IPS-20b (cell line): ENCODE measurements at regions not wholly inside any gene's neighbourhood (a gene's known extent, or its start where the extent isn't known, plus 50 kb on each side); places are given as distances from the start of the nearest gene placed in this dataset.

Experiments
- H3K27ac ChIP-seq: one replicate; pipeline ENCODE4 v1.5.1; 2013; ENCODE audit warnings: low read length
- H3K27me3 ChIP-seq: 2 replicates; pipeline ENCODE4 v1.6.1; 2013; ENCODE audit warnings: mild to moderate bottlenecking, low read length, inconsistent platforms; ENCODE audit not compliant: insufficient read depth
- H3K36me3 ChIP-seq: 2 replicates; pipeline ENCODE4 v1.6.1; 2013; ENCODE audit warnings: low read depth, mild to moderate bottlenecking, inconsistent platforms, low read length, moderate library complexity; ENCODE audit not compliant: insufficient read depth
- H3K4me1 ChIP-seq: 2 replicates; pipeline ENCODE4 v1.6.1; 2013; ENCODE audit warnings: mild to moderate bottlenecking, control low read depth, inconsistent platforms, low read length, moderate library complexity; ENCODE audit not compliant: insufficient read depth
- H3K4me3 ChIP-seq: 2 replicates; pipeline ENCODE4 v1.5.1; 2013; ENCODE audit warnings: mild to moderate bottlenecking, low read length, inconsistent platforms
- H3K9ac ChIP-seq: 2 replicates; pipeline ENCODE4 v1.6.1; 2013; ENCODE audit warnings: low read depth, mild to moderate bottlenecking, inconsistent platforms, low read length, moderate library complexity
- H3K9me3 ChIP-seq: 2 replicates; pipeline ENCODE4 v1.6.1; 2013; ENCODE audit warnings: mild to moderate bottlenecking, low read depth, low read length, inconsistent platforms; ENCODE audit not compliant: insufficient read depth

DNA sequence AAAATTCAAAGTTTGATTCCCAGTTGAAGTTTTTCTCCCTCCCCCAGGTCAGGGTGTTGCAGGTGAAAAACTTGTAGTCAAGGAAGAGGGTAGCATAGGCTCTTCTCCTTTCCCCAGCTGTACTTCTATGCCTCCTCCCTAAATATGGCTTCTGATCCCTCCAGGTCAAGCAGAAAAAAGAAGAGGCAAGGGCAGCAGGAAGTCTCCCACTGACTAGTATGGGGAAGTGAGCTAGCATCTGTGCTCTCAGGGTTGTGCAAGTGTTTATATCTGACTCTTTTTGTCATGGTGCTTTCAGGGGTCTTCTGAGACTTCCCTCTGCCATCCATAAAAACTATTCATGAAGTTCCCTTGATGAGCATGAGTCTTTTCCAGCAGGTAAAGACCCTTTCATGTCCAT, 76.0 kb downstream of the ATPSCKMT start:
- Histone ChIP-seq H3K9me3 (no peaks in the 10 kb centered on the region), H3K36me3 (no peaks in the 10 kb centered on the region), H3K27ac (no peak overlapping the region), H3K9ac (no peak overlapping the region), H3K27me3 (no peaks in the 10 kb centered on the region), H3K4me1 (no peaks in the 10 kb centered on the region), H3K4me3 (no peak overlapping the region)

DNA sequence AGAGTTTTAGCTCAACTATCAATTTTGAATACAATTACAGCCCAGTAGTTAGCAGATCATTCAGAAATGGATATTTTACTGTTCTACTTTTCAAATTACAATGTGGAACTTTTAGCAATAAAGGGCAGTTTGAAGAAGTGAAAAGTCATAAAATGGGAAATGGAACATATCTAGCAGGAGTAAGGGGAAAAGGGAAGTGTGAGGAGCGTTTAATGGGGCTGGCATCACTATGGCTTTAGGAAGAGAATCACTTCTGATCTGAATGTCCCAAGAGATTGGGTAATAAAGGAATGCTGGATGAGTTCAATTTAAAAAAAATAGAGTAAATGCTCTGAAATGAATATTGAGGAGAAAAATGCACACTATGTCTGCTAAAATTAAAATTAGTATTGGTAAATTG, 77.4 kb downstream of the ATPSCKMT start:
- Histone ChIP-seq H3K36me3 (no peaks in the 10 kb centered on the region), H3K27me3 (no peaks in the 10 kb centered on the region), H3K9me3 (no peaks in the 10 kb centered on the region), H3K27ac (no peak overlapping the region), H3K4me3 (no peak overlapping the region), H3K4me1 (no peaks in the 10 kb centered on the region), H3K9ac (no peak overlapping the region)

DNA sequence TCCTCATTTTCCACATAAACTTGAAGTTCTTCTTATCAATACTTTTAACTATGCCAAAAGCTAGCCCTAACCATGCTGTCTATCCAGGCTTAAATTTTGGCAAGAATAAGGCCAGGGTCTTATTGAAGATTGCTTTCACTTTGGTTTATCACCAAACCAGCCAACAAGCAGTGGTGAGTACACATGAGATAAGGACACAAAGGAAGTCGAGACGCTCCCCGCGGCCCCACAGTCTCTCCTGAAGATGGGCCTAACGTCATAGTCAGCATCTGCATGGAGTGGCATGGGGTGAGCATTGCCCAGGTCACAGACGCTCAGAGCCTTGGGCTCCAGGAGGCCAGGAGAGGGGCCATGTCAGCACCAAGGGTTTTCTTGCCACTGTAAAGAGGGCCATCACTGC, 80.3 kb downstream of the ATPSCKMT start:
- Histone ChIP-seq H3K4me1 (no peaks in the 10 kb centered on the region), H3K9ac (no peak overlapping the region), H3K9me3 (no peaks in the 10 kb centered on the region; the same call in 1 of the 2 replicates), H3K27me3 (no peaks in the 10 kb centered on the region), H3K27ac (no peak overlapping the region), H3K36me3 (no peaks in the 10 kb centered on the region), H3K4me3 (no peak overlapping the region)

DNA sequence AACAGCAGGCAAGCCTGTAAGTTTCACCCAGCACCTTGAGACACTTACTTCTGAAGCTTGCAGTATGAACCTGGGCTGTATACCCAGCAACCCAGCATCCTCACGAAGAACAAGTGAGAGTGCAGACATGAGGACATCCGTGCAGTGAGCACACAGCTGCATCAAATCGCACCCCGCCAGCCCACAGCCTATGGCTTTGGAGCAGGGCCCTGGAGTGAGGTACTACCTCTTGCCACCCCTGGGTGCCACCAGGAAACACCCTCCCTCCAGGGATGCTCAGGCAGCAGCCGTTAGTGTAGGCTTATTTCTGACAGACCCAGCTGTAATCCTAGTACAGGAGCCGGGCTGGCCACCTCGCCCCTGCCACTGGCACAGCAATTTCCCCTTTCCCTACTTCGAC, 81.4 kb downstream of the ATPSCKMT start:
- Histone ChIP-seq H3K4me1 (no peaks in the 10 kb centered on the region), H3K4me3 (no peak overlapping the region), H3K27ac (no peak overlapping the region), H3K27me3 (no peaks in the 10 kb centered on the region), H3K36me3 (no peaks in the 10 kb centered on the region), H3K9ac (no peak overlapping the region), H3K9me3 (no peaks in the 10 kb centered on the region; the same call in 1 of the 2 replicates)

DNA sequence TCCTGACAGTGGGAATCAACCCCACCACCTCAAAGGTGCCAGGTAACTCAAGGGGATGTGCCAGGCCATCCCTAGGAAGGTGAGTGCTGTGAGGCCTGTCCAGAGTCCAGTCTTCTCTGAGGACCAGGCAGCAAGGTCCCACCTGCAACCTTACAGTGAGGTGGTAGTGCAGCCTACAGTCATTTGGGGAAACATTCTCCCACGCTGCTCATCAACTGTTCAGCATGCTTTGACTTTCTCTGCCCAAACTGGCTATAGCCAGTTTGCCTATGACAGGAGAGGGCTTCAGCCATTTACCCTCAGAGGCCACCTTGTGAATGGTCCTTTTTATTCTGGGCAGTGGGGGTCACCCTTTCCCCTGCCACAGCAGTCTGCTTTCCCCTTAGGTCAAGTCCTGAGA, 81.9 kb downstream of the ATPSCKMT start:
- H3K4me3 ChIP-seq: no peak overlapping the region
- H3K27ac ChIP-seq: no peak overlapping the region
- H3K4me1 ChIP-seq: no peaks in the 10 kb centered on the region
- no peak overlapping the region for H3K9ac ChIP-seq
- H3K9me3 ChIP-seq: no peaks in the 10 kb centered on the region; the same call in 1 of the 2 replicates
- no peaks in the 10 kb centered on the region for H3K27me3 ChIP-seq
- H3K36me3 ChIP-seq: no peaks in the 10 kb centered on the region

DNA sequence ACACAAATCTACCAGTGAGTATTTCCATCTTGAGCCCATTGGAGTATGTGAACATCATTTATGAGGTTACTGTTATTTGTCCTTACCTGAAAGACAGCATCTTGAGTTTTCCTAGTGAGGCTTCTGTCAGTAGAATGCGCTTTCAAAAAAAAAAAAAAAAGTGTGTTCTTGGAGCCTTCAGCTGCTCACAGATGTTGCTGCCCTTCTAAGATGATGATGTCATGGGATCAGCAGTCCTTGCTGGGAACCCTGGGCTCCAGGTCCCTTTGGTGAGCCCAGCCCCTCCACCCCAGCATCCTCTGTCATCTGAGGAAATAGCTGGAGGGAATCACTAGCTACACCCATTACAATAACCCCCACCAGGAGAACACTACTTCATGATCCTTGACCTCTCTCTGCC, 83.3 kb downstream of the ATPSCKMT start:
- H3K27me3 ChIP-seq: no peaks in the 10 kb centered on the region
- no peak overlapping the region for H3K27ac ChIP-seq
- H3K9ac ChIP-seq: no peak overlapping the region
- H3K36me3 ChIP-seq: no peaks in the 10 kb centered on the region
- no peak overlapping the region for H3K4me3 ChIP-seq
- no peaks in the 10 kb centered on the region; the same call in 1 of the 2 replicates for H3K9me3 ChIP-seq
- H3K4me1 ChIP-seq: peaks cover 8% of the 10 kb centered on the region; the same call in 1 of the 2 replicates

DNA sequence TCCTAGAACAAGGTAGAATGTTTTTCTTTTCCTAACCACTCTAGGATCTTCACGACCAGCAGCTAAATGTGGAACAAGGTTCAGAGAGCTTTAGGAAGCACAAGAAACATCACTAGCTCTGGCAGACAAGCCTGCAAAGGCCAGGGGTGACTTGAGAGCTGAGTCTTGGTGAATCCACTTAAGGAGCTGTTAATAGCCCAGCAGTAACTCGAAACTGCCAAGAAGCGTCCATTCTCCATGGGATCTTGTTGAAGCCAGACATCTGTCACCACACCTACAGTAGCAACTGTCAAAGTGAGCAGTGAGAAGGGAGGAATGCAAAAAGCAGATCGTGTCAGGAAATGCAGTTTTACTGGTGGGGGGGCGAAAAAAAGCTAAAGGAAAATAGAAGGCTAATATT, 87.2 kb downstream of the ATPSCKMT start:
- Histone ChIP-seq H3K4me3 (no peak overlapping the region), H3K9me3 (no peaks in the 10 kb centered on the region; the same call in 1 of the 2 replicates), H3K9ac (no peak overlapping the region), H3K4me1 (peaks cover 22% of the 10 kb centered on the region), H3K27me3 (no peaks in the 10 kb centered on the region), H3K36me3 (no peaks in the 10 kb centered on the region), H3K27ac (no peak overlapping the region)

DNA sequence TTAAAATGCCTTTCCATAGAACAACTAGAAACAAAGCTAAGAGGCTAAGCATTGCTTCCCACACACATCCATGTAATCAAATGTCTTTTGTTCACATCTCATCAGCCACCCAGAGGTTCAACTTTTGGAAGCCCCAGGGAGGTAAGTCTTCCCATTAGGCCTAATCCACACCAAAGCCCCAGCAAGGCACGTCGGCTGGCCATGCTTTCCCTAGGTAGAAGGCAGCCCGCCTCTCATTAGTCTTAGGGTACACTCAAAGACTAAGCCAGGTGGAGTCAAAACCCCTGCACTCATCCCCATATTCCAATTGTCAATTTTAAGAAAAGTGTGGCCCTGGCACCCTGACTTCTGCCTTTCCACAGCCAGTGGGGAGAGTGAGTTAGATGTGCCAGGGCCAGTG, 87.9 kb downstream of the ATPSCKMT start:
- no peaks in the 10 kb centered on the region; the same call in 1 of the 2 replicates for H3K9me3 ChIP-seq
- no peaks in the 10 kb centered on the region for H3K27me3 ChIP-seq
- H3K4me3 ChIP-seq: no peak overlapping the region
- H3K36me3 ChIP-seq: no peaks in the 10 kb centered on the region
- no peak overlapping the region for H3K9ac ChIP-seq
- H3K4me1 ChIP-seq: peaks cover 29% of the 10 kb centered on the region
- no peak overlapping the region for H3K27ac ChIP-seq

DNA sequence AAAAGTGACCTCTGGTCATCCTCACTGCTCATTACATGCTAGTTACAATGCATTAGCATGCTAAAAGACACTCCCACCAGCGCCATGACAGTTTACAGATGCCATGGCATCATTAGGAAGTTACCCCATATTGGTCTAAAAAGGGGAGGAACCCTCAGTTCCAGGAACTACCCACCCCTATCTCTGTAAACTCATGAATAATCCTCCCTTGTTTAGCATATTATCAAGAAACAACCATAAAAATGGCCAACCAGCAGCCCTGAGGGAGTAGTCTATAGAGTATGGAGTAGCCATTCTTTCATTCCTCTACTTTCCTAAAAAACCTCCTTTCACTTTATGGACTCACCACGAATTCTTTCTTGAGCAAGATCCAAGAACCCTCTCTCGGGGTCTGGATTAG, 89.4 kb downstream of the ATPSCKMT start:
- Histone ChIP-seq H3K27ac (no peak overlapping the region), H3K27me3 (no peaks in the 10 kb centered on the region), H3K36me3 (no peaks in the 10 kb centered on the region), H3K9ac (no peak overlapping the region), H3K4me1 (peaks cover 29% of the 10 kb centered on the region), H3K9me3 (no peaks in the 10 kb centered on the region), H3K4me3 (no peak overlapping the region)

DNA sequence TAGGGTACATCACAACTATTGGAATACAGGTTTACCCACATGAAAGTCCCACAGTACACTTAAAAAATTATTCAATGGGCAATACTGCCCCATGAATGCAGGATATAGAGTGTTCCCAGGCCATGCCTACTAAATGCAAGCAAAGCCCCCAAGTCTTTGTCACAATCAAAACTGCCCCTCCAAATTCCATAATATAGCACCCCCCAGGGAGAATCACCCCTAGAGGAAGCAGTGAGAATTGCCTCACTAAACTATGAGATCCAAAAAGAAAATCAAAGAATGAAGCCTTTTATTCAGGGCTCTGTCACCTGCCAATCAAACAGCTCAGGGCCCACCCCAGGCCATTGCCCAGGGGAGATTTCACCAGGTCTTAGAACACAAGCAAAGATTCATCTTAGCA, 90.8 kb downstream of the ATPSCKMT start:
- no peak overlapping the region for H3K4me3 ChIP-seq
- no peak overlapping the region for H3K27ac ChIP-seq
- no peaks in the 10 kb centered on the region for H3K9me3 ChIP-seq
- H3K9ac ChIP-seq: no peak overlapping the region
- H3K27me3 ChIP-seq: no peaks in the 10 kb centered on the region
- H3K36me3 ChIP-seq: no peaks in the 10 kb centered on the region
- H3K4me1 ChIP-seq: peaks cover 29% of the 10 kb centered on the region

DNA sequence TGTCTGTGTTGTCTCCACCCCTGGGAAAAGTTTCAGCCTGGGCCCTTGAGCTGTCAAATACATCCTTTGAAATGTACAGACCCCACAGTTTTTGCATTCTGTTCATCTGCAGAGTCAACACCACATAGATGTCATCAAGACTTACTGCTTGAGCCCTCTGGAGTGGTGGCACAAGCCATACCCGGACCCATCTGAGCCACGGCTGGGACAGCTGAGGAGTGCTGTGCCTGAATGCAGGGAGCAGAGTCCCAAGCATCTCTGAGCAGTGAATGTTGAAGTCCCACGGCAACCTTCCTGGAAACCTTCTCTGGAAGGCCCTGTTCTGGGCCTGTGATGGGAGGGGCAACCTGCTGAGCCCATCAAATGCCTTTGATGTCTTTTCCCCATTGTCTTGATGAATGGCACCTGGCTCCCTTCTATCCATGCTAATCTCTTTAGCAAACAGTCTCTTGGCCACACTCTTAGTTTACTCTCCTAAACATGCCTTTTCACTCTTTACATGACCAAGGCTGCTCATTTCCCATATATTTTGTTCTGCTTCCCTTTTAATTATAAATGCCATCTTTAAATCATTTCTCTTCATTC, 92.5 kb downstream of the ATPSCKMT start:
- Histone ChIP-seq H3K27ac (no peak overlapping the region), H3K4me3 (peak overlapping the region; percentile 7), H3K4me1 (peaks cover 28% of the 10 kb centered on the region), H3K36me3 (no peaks in the 10 kb centered on the region), H3K27me3 (no peaks in the 10 kb centered on the region), H3K9ac (no peak overlapping the region), H3K9me3 (no peaks in the 10 kb centered on the region)

DNA sequence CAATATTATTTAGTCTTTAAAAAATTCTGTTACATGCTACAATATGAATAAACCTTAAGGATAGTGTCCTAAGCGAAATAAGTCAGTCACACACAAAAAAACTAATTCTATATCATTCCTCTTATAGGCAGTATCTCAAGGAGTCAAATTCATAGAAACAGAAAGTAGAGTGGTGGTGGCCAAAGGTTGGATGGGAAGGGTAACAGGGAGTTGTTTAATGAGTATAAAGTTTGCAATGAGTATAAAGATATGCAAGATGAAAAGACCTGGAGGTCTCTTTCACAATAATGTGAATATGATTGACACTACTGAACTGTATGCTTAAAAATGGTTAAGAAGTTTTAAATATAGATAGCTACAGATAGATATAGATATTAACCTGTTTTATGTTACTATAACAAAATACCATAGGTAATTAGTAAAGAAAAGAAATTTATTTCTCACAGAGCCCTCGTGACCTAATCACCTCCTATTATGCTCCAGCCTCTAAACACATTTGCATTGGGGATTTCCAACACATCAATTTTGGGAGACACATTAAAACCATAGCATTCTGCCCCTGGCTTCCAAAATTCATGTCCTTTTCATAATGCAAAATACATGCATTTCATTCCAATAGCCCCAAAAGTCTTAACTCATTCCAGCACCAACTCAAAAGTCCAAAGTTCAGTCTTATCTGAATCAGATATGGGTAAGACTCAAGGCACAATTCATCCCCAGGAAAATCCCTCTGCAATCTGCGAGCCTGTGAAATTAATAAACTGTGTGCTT, 93.6 kb downstream of the ATPSCKMT start:
- Histone ChIP-seq H3K27me3 (no peaks in the 10 kb centered on the region), H3K9me3 (no peaks in the 10 kb centered on the region), H3K36me3 (no peaks in the 10 kb centered on the region), H3K9ac (no peak overlapping the region), H3K4me3 (no peak overlapping the region), H3K27ac (no peak overlapping the region), H3K4me1 (peaks cover 18% of the 10 kb centered on the region)
